SU-DHL-6 (cell line): ENCODE measurements at regions not wholly inside any gene's neighbourhood (a gene's known extent, or its start where the extent isn't known, plus 50 kb on each side); places are given as distances from the start of the nearest gene placed in this dataset.

Experiments used
- EZH2phosphoT487 ChIP-seq: fragments of 200-600 bp; sonication (generic), shearing (Covaris generic); conservative IDR thresholded peaks from 2 replicates; pipeline ENCODE4 v1.6.1; 2018; ENCODE audit warnings: mild to moderate bottlenecking, antibody characterized with exemption, low read length, moderate library complexity, mixed read lengths
- TF ChIP-seq, protein P1 (sequence below): fragments of 200-600 bp; sonication (generic); IDR thresholded peaks from one replicate; pipeline ENCODE4 v1.5.1; 2017; ENCODE audit warnings: antibody characterized with exemption, mild to moderate bottlenecking, low read length, moderate library complexity; ENCODE audit not compliant: insufficient read depth, poor library complexity, severe bottlenecking

DNA sequence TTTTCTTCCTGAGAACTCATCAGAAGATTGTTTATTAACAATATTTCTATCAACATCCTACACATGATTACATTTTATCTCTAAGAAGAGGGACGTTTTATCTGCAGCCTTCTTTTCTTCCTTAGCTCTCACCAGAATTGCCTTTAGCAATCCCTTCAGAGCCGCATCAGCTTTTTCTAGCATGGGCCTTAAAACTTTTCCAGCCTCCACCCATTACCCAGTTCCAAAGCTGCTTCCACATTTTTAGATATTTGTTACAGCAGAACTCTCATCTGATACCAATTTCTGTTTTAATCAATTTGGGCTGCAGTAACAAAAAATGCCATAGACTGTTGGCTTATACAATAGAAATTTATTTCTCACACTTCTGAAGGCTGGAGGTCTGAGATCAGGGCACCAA lies 281.5 kb downstream of the THBS2 start:
- TF ChIP-seq, protein P1, sequence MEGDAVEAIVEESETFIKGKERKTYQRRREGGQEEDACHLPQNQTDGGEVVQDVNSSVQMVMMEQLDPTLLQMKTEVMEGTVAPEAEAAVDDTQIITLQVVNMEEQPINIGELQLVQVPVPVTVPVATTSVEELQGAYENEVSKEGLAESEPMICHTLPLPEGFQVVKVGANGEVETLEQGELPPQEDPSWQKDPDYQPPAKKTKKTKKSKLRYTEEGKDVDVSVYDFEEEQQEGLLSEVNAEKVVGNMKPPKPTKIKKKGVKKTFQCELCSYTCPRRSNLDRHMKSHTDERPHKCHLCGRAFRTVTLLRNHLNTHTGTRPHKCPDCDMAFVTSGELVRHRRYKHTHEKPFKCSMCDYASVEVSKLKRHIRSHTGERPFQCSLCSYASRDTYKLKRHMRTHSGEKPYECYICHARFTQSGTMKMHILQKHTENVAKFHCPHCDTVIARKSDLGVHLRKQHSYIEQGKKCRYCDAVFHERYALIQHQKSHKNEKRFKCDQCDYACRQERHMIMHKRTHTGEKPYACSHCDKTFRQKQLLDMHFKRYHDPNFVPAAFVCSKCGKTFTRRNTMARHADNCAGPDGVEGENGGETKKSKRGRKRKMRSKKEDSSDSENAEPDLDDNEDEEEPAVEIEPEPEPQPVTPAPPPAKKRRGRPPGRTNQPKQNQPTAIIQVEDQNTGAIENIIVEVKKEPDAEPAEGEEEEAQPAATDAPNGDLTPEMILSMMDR = no peak
- TF ChIP-seq EZH2phosphoT487 = no peak
